ENCODE measurements at regions not wholly inside any gene's neighbourhood (a gene's known extent, or its start where the extent isn't known, plus 50 kb on each side); places are given as distances from the start of the nearest gene placed in this dataset.

GRCh38 chr12:89864411-89864810 is 155.8 kb upstream of the ATP2B1 start:
- Histone ChIP-seq H3K4me3 (ENCODE audit: low read depth, low read length) (no peak overlapping the region), H3K36me3 (ENCODE audit: control insufficient read depth, insufficient read depth, low read length) (no peaks in the 10 kb centered on the region), H3K27me3 (ENCODE audit: control insufficient read depth, insufficient read depth, low read length) (no peaks in the 10 kb centered on the region)
- TF ChIP-seq CTCF (IDR thresholded peaks at IDR 0.05; ENCODE audit: insufficient read depth, low read depth, low read length) = no peak
- ChIA-PET CTCF (interaction anchor here (1.5 kb wide), 1 partner anchor 15 kb away, joined by 3 read pairs; no protein-coding TSS in a partner anchor), POLR2A (no interaction called here)
- DNase-seq (ENCODE audit: low read depth) = no peak

GRCh38 chr12:89863968-89864367 is 155.3 kb upstream of the ATP2B1 start:
- ChIA-PET CTCF (interaction anchor here (0.9 to 1.5 kb wide), 2 partner anchors 8 to 14 kb away, joined by 3 read pairs; no protein-coding TSS in a partner anchor), POLR2A (no interaction called here)
- Histone ChIP-seq H3K27me3 (ENCODE audit: control insufficient read depth, insufficient read depth, low read length) (no peaks in the 10 kb centered on the region), H3K4me3 (ENCODE audit: low read depth, low read length) (no peak overlapping the region), H3K36me3 (ENCODE audit: control insufficient read depth, insufficient read depth, low read length) (no peaks in the 10 kb centered on the region)
- no peak for TF ChIP-seq CTCF (IDR thresholded peaks at IDR 0.05; ENCODE audit: insufficient read depth, low read depth, low read length)
- no peak for DNase-seq (ENCODE audit: low read depth)

- CTCF ChIA-PET = interaction anchor here (0.9 kb wide), 1 partner anchor 9 kb away, joined by 3 read pairs; no protein-coding TSS in a partner anchor
- Histone ChIP-seq H3K36me3 (ENCODE audit: control insufficient read depth, insufficient read depth, low read length) (no peaks in the 10 kb centered on the region), H3K4me3 (ENCODE audit: low read depth, low read length) (no peak overlapping the region), H3K27me3 (ENCODE audit: control insufficient read depth, insufficient read depth, low read length) (no peaks in the 10 kb centered on the region)
- POLR2A ChIA-PET = no interaction called here
- no peak for DNase-seq (ENCODE audit: low read depth)
- no peak for TF ChIP-seq CTCF (IDR thresholded peaks at IDR 0.05; ENCODE audit: insufficient read depth, low read depth, low read length)
These were observed 154.9 kb upstream of the ATP2B1 start for GRCh38 chr12:89863493-89863938.

GRCh38 chr12:89862511-89863445 is 154.1 kb upstream of the ATP2B1 start:
- Histone ChIP-seq H3K36me3 (ENCODE audit: control insufficient read depth, insufficient read depth, low read length) (no peaks in the 10 kb centered on the region), H3K27me3 (ENCODE audit: control insufficient read depth, insufficient read depth, low read length) (no peaks in the 10 kb centered on the region), H3K4me3 (ENCODE audit: low read depth, low read length) (no peak overlapping the region)
- no peak for DNase-seq (ENCODE audit: low read depth)
- ChIA-PET POLR2A (no interaction called here), CTCF (interaction anchor here (0.9 kb wide), 1 partner anchor 9 kb away, joined by 3 read pairs; no protein-coding TSS in a partner anchor)
- no peak for TF ChIP-seq CTCF (IDR thresholded peaks at IDR 0.05; ENCODE audit: insufficient read depth, low read depth, low read length)

GRCh38 chr12:89861086-89861485 is 152.4 kb upstream of the ATP2B1 start:
- POLR2A ChIA-PET = no interaction called here
- H3K27me3 ChIP-seq (ENCODE audit: control insufficient read depth, insufficient read depth, low read length) = no peaks in the 10 kb centered on the region
- CTCF ChIA-PET = no interaction called here
- no peak for DNase-seq (ENCODE audit: low read depth)
- no peaks in the 10 kb centered on the region for H3K36me3 ChIP-seq (ENCODE audit: control insufficient read depth, insufficient read depth, low read length)
- H3K4me3 ChIP-seq (ENCODE audit: low read depth, low read length) = no peak overlapping the region
- no peak for TF ChIP-seq CTCF (IDR thresholded peaks at IDR 0.05; ENCODE audit: insufficient read depth, low read depth, low read length)

All from BJ (cell line).